Activated naive CD8-positive, alpha-beta T cell treated with anti-CD3 and anti-CD28 coated beads, Interleukin-2, amount 50 U/mL, for 24 hours (primary cell): ENCODE measurements at regions not wholly inside any gene's neighbourhood (a gene's known extent, or its start where the extent isn't known, plus 50 kb on each side); places are given as distances from the start of the nearest gene placed in this dataset.
A peak's percentile ranks its signal among the peaks of the same experiment; 100 is the strongest.

Experiments used
- ATAC-seq: fragments of 150-1000 bp; cut with Tn5 transposase; one replicate; pipeline ENCODE4 v1.10.0; 2021
- DNase-seq: peaks from one replicate; pipeline ENCODE4 v3.0.0; 2021
- H3K27ac Mint-ChIP-seq: one replicate; pipeline ENCODE4 v1.8.0; 2021; ENCODE audit warnings: mild to moderate bottlenecking, mixed read lengths
- H3K27me3 Mint-ChIP-seq: one replicate; pipeline ENCODE4 v1.8.0; 2021; ENCODE audit warnings: mixed read lengths
- H3K36me3 Mint-ChIP-seq: one replicate; pipeline ENCODE4 v1.8.0; 2021; ENCODE audit warnings: low read depth, mixed read lengths
- H3K4me1 Mint-ChIP-seq: one replicate; pipeline ENCODE4 v1.8.0; 2021; ENCODE audit warnings: mixed read lengths
- H3K4me3 Mint-ChIP-seq: one replicate; pipeline ENCODE4 v1.8.0; 2021; ENCODE audit warnings: mild to moderate bottlenecking, moderate library complexity, mixed read lengths
- H3K9me3 Mint-ChIP-seq: one replicate; pipeline ENCODE4 v1.8.0; 2021; ENCODE audit warnings: mixed read lengths

- no peak overlapping the region for H3K27ac Mint-ChIP-seq
- no peaks in the 10 kb centered on the region for H3K36me3 Mint-ChIP-seq
- no peaks in the 10 kb centered on the region for H3K4me1 Mint-ChIP-seq
- no peak for ATAC-seq
- DNase-seq = no peak
- H3K4me3 Mint-ChIP-seq = no peak overlapping the region
- H3K9me3 Mint-ChIP-seq = no peaks in the 10 kb centered on the region
- no peaks in the 10 kb centered on the region for H3K27me3 Mint-ChIP-seq
Observed at GRCh38 chr18:25594351-25594750, 242.4 kb upstream of the ZNF521 start.

- Mint-ChIP-seq H3K9me3 (peaks cover 1% of the 10 kb centered on the region), H3K4me1 (no peaks in the 10 kb centered on the region), H3K27me3 (no peaks in the 10 kb centered on the region), H3K27ac (no peak overlapping the region), H3K4me3 (no peak overlapping the region), H3K36me3 (no peaks in the 10 kb centered on the region)
- ATAC-seq (no peak), DNase-seq (no peak)
Observed at GRCh38 chr18:25592804-25593360, 240.9 kb upstream of the ZNF521 start.

- Mint-ChIP-seq H3K4me3 (no peak overlapping the region), H3K27ac (no peak overlapping the region), H3K27me3 (no peaks in the 10 kb centered on the region), H3K4me1 (no peaks in the 10 kb centered on the region), H3K36me3 (no peaks in the 10 kb centered on the region), H3K9me3 (peaks cover 12% of the 10 kb centered on the region)
- DNase-seq (no peak), ATAC-seq (no peak)
Observed at GRCh38 chr18:25590456-25590855, 238.5 kb upstream of the ZNF521 start.

- H3K27ac Mint-ChIP-seq = no peak overlapping the region
- no peak for ATAC-seq
Observed at GRCh38 chr18:25587545-25587944, 235.6 kb upstream of the ZNF521 start.

GRCh38 chr18:25568986-25569385 lies 217.0 kb upstream of the ZNF521 start:
- H3K4me3 Mint-ChIP-seq = no peak overlapping the region
- peaks cover 4% of the 10 kb centered on the region for H3K9me3 Mint-ChIP-seq
- no peak for DNase-seq
- no peak for ATAC-seq
- H3K27ac Mint-ChIP-seq = no peak overlapping the region
- H3K4me1 Mint-ChIP-seq = no peaks in the 10 kb centered on the region
- no peaks in the 10 kb centered on the region for H3K36me3 Mint-ChIP-seq
- no peaks in the 10 kb centered on the region for H3K27me3 Mint-ChIP-seq

More at GRCh38 chr18:25587545-25587944, 235.6 kb upstream of the ZNF521 start:
- H3K4me1 Mint-ChIP-seq = no peaks in the 10 kb centered on the region
- no peak for DNase-seq
- H3K4me3 Mint-ChIP-seq = no peak overlapping the region
- H3K9me3 Mint-ChIP-seq = peaks cover 12% of the 10 kb centered on the region
- H3K36me3 Mint-ChIP-seq = no peaks in the 10 kb centered on the region
- no peaks in the 10 kb centered on the region for H3K27me3 Mint-ChIP-seq

- H3K9me3 Mint-ChIP-seq = no peaks in the 10 kb centered on the region
- H3K27me3 Mint-ChIP-seq = no peaks in the 10 kb centered on the region
- DNase-seq (no peak), ATAC-seq (no peak)
- H3K27ac Mint-ChIP-seq = no peak overlapping the region
- H3K4me1 Mint-ChIP-seq = no peaks in the 10 kb centered on the region
- no peak overlapping the region for H3K4me3 Mint-ChIP-seq
- no peaks in the 10 kb centered on the region for H3K36me3 Mint-ChIP-seq
Observed at GRCh38 chr18:25563816-25564683, 212.1 kb upstream of the ZNF521 start.

- Mint-ChIP-seq H3K4me1 (no peaks in the 10 kb centered on the region), H3K36me3 (no peaks in the 10 kb centered on the region), H3K4me3 (no peak overlapping the region), H3K27me3 (no peaks in the 10 kb centered on the region), H3K9me3 (no peaks in the 10 kb centered on the region), H3K27ac (no peak overlapping the region)
- no peak for DNase-seq
- no peak for ATAC-seq
Observed at GRCh38 chr18:25563346-25563745, 211.4 kb upstream of the ZNF521 start.

DNA sequence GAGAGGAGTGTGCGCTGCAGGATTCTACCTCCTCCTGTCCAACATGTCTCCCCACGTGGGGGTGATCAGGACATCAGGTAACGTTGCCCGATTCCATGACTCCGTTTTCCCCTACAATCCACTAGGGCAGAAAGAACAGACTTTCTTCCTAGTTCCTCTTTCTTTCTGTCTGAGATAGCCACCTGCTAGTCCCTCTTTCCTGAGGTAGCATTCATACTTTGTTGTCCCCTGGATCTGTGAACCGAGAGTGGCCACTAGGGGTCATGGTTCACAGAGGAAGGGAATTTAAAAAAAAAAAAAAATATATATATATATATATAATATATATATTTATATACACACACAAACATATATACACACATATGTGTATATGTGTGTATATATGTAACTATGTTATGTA lies 210.0 kb upstream of the ZNF521 start:
- no peak overlapping the region for H3K27ac Mint-ChIP-seq
- ATAC-seq = no peak
- no peaks in the 10 kb centered on the region for H3K4me1 Mint-ChIP-seq
- H3K9me3 Mint-ChIP-seq = no peaks in the 10 kb centered on the region
- peak; percentile 2 for DNase-seq
- H3K36me3 Mint-ChIP-seq = no peaks in the 10 kb centered on the region
- no peak overlapping the region for H3K4me3 Mint-ChIP-seq
- no peaks in the 10 kb centered on the region for H3K27me3 Mint-ChIP-seq

GRCh38 chr18:25560369-25560768 lies 208.4 kb upstream of the ZNF521 start:
- Mint-ChIP-seq H3K9me3 (no peaks in the 10 kb centered on the region), H3K4me1 (no peaks in the 10 kb centered on the region), H3K27me3 (no peaks in the 10 kb centered on the region), H3K36me3 (no peaks in the 10 kb centered on the region), H3K4me3 (no peak overlapping the region), H3K27ac (no peak overlapping the region)
- ATAC-seq = no peak
- DNase-seq = no peak

- no peaks in the 10 kb centered on the region for H3K9me3 Mint-ChIP-seq
- no peak overlapping the region for H3K4me3 Mint-ChIP-seq
- no peaks in the 10 kb centered on the region for H3K27me3 Mint-ChIP-seq
- no peaks in the 10 kb centered on the region for H3K36me3 Mint-ChIP-seq
- H3K4me1 Mint-ChIP-seq = no peaks in the 10 kb centered on the region
- H3K27ac Mint-ChIP-seq = no peak overlapping the region
- ATAC-seq (no peak), DNase-seq (no peak)
Observed at GRCh38 chr18:25557011-25557410, 205.0 kb upstream of the ZNF521 start.

DNA sequence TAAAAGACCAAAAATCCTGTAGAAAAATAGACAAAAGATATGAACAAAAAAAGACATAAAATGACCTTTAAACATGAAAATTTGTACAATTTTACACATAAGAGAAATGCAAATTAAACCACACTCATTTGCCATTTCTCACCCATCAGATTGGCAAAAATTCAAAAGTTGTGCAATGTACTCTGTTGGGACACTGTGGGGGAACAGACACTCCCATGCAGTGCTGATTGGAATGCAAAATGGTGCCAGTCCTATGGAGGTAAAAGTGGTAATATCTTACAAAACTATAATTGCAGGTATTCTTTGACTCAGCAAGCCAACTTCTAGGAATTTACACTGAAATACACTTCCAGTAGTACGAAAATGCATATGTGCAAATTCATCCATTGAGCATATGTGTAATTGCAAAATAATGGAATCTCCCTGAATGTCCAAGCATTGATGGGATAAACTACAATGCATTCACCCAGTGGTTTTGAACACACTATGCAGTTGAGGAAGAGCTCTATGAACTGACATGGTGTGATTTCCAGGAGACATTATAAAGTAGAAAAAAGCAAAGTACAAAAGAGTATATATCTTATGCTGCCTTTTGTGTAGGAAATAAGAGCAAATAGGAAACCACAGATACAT lies 201.8 kb upstream of the ZNF521 start:
- no peaks in the 10 kb centered on the region for H3K9me3 Mint-ChIP-seq
- H3K4me1 Mint-ChIP-seq = no peaks in the 10 kb centered on the region
- no peaks in the 10 kb centered on the region for H3K36me3 Mint-ChIP-seq
- H3K27me3 Mint-ChIP-seq = no peaks in the 10 kb centered on the region
- H3K4me3 Mint-ChIP-seq = no peak overlapping the region
- H3K27ac Mint-ChIP-seq = no peak overlapping the region
- DNase-seq = no peak
- no peak for ATAC-seq

DNA sequence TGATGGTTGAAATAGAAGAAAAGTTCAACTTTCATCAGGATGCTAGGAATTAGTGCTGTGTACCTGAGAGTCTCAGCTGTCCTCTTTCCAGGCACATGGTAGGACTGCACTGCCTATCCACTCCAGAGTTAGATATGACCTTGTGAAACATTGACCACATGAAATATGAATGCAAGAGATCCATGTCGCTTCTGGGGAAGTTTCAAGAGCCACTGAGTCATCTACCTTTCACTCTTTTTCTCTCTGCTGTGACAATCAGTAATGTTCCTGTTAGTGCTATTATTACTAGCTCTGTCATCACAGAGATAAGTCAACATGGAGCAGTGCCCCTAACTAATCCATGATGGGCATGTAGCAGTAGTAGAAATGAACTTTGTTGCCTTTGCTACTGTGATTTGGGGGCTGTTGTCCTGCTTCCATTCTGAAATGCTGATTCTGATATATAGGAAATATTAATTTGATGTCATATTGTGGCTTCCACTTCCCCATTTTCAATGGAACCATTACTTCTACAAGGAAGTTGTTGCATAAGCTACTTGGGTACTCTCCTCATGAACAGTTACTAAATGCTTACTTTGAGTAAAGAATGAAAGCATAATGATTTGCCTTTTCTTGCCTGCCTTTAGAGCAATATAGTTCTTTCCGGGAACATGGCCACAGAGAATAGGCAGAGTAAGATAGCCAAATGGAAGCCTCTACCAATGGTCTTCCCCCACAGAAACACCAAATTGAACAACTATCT lies 192.8 kb upstream of the ZNF521 start:
- Mint-ChIP-seq H3K36me3 (no peaks in the 10 kb centered on the region), H3K4me3 (no peak overlapping the region), H3K9me3 (peaks cover 19% of the 10 kb centered on the region), H3K4me1 (no peaks in the 10 kb centered on the region), H3K27me3 (no peaks in the 10 kb centered on the region), H3K27ac (no peak overlapping the region)
- DNase-seq (no peak), ATAC-seq (no peak)

GRCh38 chr18:25538175-25538922 lies 186.4 kb upstream of the ZNF521 start:
- DNase-seq (no peak), ATAC-seq (no peak)
- no peaks in the 10 kb centered on the region for H3K36me3 Mint-ChIP-seq
- H3K4me1 Mint-ChIP-seq = no peaks in the 10 kb centered on the region
- no peaks in the 10 kb centered on the region for H3K9me3 Mint-ChIP-seq
- H3K27ac Mint-ChIP-seq = no peak overlapping the region
- H3K27me3 Mint-ChIP-seq = no peaks in the 10 kb centered on the region
- no peak overlapping the region for H3K4me3 Mint-ChIP-seq

DNA sequence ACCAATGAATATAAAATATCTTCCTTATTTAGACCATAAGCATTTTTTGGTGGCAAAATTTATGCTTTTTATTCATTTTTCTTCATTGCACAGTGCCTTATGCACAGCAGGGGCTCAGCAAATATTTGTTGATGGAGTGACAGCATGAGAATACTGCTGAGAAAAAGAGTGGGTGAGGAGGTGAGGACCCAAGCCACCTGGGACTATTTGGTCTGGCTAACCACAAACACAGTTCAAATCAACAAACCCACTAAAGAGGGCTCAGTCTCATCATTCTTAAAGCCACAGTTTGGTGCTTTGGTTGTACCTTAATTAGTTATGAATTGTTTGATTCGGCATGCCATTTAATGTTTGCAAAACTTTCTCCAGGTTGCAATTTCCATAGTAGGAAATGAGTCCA lies 183.5 kb upstream of the ZNF521 start:
- no peak for ATAC-seq
- H3K27me3 Mint-ChIP-seq = peaks cover 1% of the 10 kb centered on the region
- H3K36me3 Mint-ChIP-seq = no peaks in the 10 kb centered on the region
- H3K4me1 Mint-ChIP-seq = no peaks in the 10 kb centered on the region
- H3K9me3 Mint-ChIP-seq = no peaks in the 10 kb centered on the region
- H3K27ac Mint-ChIP-seq = no peak overlapping the region
- DNase-seq = no peak
- H3K4me3 Mint-ChIP-seq = no peak overlapping the region
